Jurkat, Clone E6-1 (cell line): ENCODE measurements at regions not wholly inside any gene's neighbourhood (a gene's known extent, or its start where the extent isn't known, plus 50 kb on each side); places are given as distances from the start of the nearest gene placed in this dataset.

Experiments used
- DNase-seq: peaks from one replicate; pipeline ENCODE4 v3.0.0-alpha.2; 2011; ENCODE audit warnings: low read depth, low spot score
- H3K4me3 ChIP-seq: 2 replicates; pipeline ENCODE4 v1.5.1; 2011; ENCODE audit warnings: mild to moderate bottlenecking, low read length, control low read depth, moderate library complexity

- no peak overlapping the region for H3K4me3 ChIP-seq
- no peak for DNase-seq
These were observed 423.6 kb downstream of the CDK5RAP2 start for GRCh38 chr9:120156376-120156775.

GRCh38 chr9:120153258-120153657 lies 426.7 kb downstream of the CDK5RAP2 start:
- DNase-seq: no peak
- H3K4me3 ChIP-seq: no peak overlapping the region

- DNase-seq: no peak
- no peak overlapping the region for H3K4me3 ChIP-seq
These were observed 427.7 kb downstream of the CDK5RAP2 start for GRCh38 chr9:120152295-120152694.

- DNase-seq: no peak
- H3K4me3 ChIP-seq: no peak overlapping the region
These were observed 428.2 kb downstream of the CDK5RAP2 start for GRCh38 chr9:120151806-120152205.

- DNase-seq: no peak
- no peak overlapping the region for H3K4me3 ChIP-seq
These were observed 428.8 kb downstream of the CDK5RAP2 start for GRCh38 chr9:120151149-120151548.

GRCh38 chr9:120138955-120139354 lies 441.0 kb downstream of the CDK5RAP2 start:
- DNase-seq: no peak
- no peak overlapping the region for H3K4me3 ChIP-seq

- no peak overlapping the region for H3K4me3 ChIP-seq
- DNase-seq: no peak
These were observed 442.7 kb downstream of the CDK5RAP2 start for GRCh38 chr9:120137186-120137840.

GRCh38 chr9:120136696-120137095 lies 443.3 kb downstream of the CDK5RAP2 start:
- DNase-seq: no peak
- H3K4me3 ChIP-seq: no peak overlapping the region

GRCh38 chr9:120117081-120117480 lies 462.9 kb downstream of the CDK5RAP2 start:
- no peak overlapping the region for H3K4me3 ChIP-seq
- no peak for DNase-seq

GRCh38 chr9:120110520-120110919 lies 469.4 kb downstream of the CDK5RAP2 start:
- no peak overlapping the region for H3K4me3 ChIP-seq
- DNase-seq: no peak

GRCh38 chr9:120109242-120109641 lies 470.7 kb downstream of the CDK5RAP2 start:
- peak; percentile 28 for DNase-seq
- H3K4me3 ChIP-seq: no peak overlapping the region

GRCh38 chr9:120107138-120107537 lies 472.8 kb downstream of the CDK5RAP2 start:
- no peak for DNase-seq
- no peak overlapping the region for H3K4me3 ChIP-seq

GRCh38 chr9:120104771-120105170 lies 475.2 kb downstream of the CDK5RAP2 start:
- no peak overlapping the region for H3K4me3 ChIP-seq
- no peak for DNase-seq

- DNase-seq: no peak
- H3K4me3 ChIP-seq: no peak overlapping the region
These were observed 479.4 kb downstream of the CDK5RAP2 start for GRCh38 chr9:120100595-120100994.

GRCh38 chr9:120099065-120099464 lies 480.9 kb downstream of the CDK5RAP2 start:
- no peak for DNase-seq
- no peak overlapping the region for H3K4me3 ChIP-seq

- DNase-seq: no peak
- no peak overlapping the region for H3K4me3 ChIP-seq
These were observed 481.4 kb downstream of the CDK5RAP2 start for GRCh38 chr9:120098584-120098983.

GRCh38 chr9:120091206-120091605 lies 488.8 kb downstream of the CDK5RAP2 start:
- H3K4me3 ChIP-seq: no peak overlapping the region
- DNase-seq: no peak

GRCh38 chr9:120080849-120081248 lies 499.1 kb downstream of the CDK5RAP2 start:
- no peak for DNase-seq
- no peak overlapping the region for H3K4me3 ChIP-seq

- H3K4me3 ChIP-seq: no peak overlapping the region
- DNase-seq: no peak
These were observed 501.9 kb downstream of the CDK5RAP2 start for GRCh38 chr9:120078112-120078511.

GRCh38 chr9:120071760-120072159 lies 508.2 kb downstream of the CDK5RAP2 start:
- no peak for DNase-seq

GRCh38 chr9:120066315-120066714 lies 513.7 kb downstream of the CDK5RAP2 start:
- DNase-seq: no peak
- H3K4me3 ChIP-seq: no peak overlapping the region

More at GRCh38 chr9:120071760-120072159, 508.2 kb downstream of the CDK5RAP2 start:
- no peak overlapping the region for H3K4me3 ChIP-seq
